ENCODE measurements at regions not wholly inside any gene's neighbourhood (a gene's known extent, or its start where the extent isn't known, plus 50 kb on each side); places are given as distances from the start of the nearest gene placed in this dataset.
"Not testable (repeated sequence)": the region's sequence is repeated elsewhere in the genome, so short reads cannot be mapped to it uniquely, and the experiment has no call there.

DNA sequence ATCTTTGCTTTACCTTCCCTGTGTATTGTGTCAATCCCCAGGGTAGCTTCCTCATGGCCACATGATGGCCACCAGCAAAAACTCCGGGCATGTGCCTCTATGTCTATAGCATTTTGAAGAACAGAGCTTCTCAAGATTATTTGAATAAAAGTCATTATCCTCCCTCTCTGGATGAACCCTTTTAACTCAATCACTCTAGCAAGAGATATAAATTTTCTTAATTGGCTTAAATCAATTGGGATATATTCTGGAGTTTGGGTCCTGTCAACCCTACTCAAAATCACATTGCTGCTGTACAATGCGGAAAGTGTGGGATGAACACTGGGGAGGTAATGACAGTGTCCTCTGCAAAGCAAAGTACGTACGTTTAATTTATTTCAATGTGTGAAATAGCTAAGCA is 370.6 kb upstream of the LRRC3B start:
- in situ Hi-C loops (cut with MboI; ENCODE audit: low sequenced_read_pairs) = no loop called here

DNA sequence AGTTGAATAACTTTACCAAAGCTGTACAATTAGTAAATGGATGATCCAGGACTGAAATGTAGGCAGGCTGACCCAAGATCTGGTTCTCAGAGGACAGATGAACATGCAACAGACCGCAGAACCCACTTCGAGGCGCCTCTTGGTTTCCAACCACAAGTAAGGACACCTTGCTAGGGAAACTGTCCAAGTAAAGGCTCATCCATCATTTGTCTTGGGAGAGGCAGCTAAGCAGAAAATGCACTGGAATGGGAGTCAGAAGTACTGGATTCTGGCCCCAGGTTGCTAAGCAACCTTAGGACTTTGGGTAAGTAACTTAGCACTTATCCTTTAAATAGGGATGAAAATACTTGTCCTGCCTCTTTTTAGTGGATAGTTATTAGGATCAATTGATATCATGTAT is 366.3 kb upstream of the LRRC3B start:
- in situ Hi-C loops (cut with MboI; ENCODE audit: low sequenced_read_pairs) = no loop called here

DNA sequence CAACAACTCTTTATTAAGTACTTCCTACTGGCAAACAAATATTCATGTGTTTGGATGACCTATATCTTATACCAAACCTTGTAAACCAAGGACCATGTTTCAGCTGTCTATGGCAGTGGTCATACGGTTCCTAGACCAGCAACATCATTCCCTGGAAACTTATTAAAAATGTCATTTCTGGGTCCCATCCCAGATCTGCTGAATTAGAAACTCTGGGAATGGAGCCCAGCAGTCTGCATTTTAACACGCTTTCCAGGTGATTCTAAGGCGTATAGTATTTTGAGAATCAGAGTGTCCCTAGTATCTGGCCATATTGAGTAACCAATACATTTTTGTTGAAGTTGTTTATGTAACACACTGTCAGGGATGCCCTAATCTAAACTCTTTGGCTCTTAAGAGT is 363.4 kb upstream of the LRRC3B start:
- in situ Hi-C loops (cut with MboI; ENCODE audit: low sequenced_read_pairs) = no loop called here

DNA sequence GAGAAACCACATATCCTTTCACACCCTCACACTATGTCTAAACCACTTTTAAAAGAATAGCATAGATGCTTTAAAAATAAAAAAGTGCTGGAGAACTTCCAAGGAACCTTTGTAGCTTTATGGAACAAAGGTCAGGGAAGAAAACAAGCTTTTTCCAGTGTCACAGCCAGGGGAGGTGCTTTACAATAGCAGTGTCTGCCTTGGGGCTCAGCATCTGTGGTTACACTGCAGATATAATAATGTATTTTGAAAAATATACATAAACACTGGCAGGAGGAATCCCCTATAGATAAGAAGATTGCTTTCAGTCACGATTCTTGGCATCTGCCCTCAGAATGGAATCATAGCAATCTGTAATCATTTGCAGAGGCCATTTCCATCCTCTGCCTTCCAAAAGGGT is 362.4 kb upstream of the LRRC3B start:
- in situ Hi-C loops (cut with MboI; ENCODE audit: low sequenced_read_pairs) = no loop called here

DNA sequence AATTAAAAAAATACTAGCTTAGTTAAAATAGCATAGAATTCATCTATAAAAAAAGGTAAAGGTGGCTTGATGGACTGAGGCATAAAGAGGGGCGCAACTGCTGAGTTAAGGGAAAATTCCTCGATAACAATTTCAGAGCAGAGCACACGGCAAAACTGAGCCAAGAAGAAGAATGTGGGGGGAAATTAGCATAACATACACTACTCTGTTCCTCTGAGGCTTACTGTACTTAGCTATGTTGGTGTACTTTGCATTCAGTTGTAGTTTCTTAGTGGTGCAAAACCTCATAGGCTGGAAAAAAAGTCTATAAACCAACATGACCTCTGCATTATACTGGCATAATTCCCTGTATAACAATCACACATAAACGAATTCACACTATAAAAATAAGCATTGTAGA is 357.9 kb upstream of the LRRC3B start:
- in situ Hi-C loops (cut with MboI; ENCODE audit: low sequenced_read_pairs) = no loop called here

DNA sequence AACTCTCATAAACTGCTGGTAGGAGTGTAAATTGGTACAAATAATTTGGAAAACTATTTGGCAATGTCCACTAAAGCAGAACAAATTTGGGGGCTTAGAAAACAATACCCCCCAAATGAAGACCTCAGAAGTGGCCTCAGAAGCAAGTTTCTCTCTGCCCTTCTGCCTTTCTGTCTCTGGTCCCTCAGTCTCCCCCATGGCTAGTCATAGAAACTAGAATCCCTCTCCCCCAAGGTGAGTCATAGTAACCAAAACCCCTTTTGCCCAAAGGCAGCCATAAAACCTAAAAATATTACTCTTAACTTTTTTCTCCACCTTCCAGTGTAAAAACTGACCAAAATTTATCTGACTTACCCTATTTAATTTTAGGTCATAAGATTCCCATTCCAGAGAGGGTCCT is 350.7 kb upstream of the LRRC3B start:
- in situ Hi-C loops (cut with MboI; ENCODE audit: low sequenced_read_pairs) = no loop called here

DNA sequence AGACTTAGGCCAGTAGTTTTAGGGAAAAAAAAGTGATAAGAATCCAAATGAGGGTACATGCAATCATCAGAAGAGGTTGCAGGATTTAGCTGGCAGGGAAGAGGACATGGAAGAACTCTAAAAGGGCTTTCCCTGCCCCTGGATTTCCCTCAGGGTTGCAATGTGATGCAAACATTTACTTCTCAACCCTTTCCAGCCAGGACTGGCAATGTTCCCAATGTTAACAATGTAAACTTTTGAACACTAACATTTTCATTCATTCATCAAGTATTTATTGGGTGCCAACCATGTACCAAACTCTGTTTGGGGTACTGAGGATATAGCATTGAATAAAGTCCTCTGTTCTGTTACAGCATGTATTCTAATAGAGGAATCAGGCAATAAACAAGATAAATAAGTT is 349.4 kb upstream of the LRRC3B start:
- in situ Hi-C loops (cut with MboI; ENCODE audit: low sequenced_read_pairs) = no loop called here

DNA sequence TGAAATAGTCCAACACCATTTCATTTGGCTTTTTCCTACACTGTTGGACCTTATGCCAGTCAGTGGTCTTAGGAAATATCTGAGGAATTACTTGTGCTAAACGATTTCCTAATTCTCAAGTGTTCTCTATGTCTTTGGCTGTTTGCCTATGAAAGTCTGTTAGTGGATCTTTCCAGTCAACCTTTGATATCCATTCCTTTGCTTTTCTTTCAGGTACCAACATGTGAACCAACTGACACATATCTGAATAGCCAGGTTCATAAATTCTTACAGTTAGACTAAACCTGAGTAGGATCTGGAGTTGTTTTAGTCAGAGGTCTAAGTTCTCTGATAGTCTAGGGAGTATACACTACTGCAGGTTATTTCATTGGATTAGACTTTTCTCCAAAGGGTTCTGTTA is 343.5 kb upstream of the LRRC3B start:
- in situ Hi-C loops (cut with MboI; ENCODE audit: low sequenced_read_pairs) = no loop called here

DNA sequence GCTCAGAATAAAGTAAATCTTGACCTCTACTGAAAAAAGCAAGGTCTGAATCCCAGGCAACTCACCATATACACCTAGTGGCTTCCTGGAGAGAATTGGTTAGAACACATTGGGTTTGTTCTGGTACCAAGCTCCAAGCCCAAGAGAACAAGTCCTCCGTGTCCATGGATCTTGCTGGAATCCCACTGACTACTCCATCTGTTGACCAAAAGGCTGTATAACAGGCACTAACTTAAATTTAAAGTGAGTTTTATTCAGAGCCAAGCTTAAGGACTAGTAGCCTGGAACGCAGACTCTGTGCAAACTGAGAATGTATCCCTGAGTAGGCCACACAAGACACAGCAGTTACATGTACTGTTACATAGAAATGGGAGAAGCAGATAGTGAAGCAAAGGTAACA is 342.1 kb upstream of the LRRC3B start:
- in situ Hi-C loops (cut with MboI; ENCODE audit: low sequenced_read_pairs) = no loop called here

DNA sequence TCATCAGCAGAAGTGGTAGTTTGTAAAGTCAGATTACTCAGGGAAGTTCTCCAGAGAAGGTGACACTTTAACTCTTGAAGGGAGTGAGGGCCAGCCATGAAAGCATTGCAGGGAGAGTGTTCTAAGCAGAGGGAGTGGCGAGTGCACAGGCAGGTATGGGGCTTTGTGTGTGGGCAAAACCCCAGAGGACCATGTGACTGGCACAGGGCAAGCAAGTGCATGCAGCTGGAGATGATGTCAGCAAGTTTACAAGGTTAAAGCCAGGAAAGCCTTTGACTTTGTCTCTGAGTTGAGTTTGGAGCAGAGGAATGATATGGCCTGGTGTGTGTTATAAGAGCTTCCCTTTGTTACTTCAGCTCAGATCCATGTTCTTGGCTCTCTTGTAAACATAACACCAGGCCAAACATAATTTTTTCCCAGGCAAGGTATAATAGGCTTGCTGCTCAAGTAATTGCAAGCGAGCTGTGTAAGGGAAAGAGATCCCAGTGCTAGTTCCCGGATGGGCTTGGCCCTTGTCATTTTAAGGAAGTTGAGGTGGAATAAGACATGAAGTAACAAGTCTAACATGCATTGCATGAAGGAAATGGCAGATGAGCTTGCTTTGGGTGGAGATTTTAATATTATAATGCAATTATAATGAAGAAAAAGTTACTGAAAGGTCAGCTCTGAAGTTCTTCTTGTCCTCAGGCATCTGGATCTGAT is 341.1 kb upstream of the LRRC3B start:
- in situ Hi-C loops (cut with MboI; ENCODE audit: low sequenced_read_pairs) = no loop called here

DNA sequence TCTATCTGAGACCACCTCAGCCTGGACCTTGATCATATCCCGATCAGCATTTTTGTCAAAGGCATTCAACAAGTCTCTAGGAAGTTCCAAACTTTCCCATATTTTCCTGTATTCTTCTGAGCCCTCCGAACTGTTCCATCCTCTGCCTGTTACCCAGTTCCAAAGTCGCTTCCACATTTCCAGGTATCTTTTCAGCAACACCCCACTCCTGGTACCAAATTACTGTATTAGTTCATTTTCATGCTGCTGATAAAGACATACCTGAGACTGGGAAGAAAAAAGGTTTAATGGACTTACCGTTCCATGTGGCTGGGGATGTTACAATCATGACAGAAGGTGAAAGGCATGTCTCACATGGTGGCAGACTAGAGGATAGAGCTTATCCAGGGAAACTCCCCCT is 338.1 kb upstream of the LRRC3B start:
- in situ Hi-C loops (cut with MboI; ENCODE audit: low sequenced_read_pairs) = not testable (repeated sequence)

DNA sequence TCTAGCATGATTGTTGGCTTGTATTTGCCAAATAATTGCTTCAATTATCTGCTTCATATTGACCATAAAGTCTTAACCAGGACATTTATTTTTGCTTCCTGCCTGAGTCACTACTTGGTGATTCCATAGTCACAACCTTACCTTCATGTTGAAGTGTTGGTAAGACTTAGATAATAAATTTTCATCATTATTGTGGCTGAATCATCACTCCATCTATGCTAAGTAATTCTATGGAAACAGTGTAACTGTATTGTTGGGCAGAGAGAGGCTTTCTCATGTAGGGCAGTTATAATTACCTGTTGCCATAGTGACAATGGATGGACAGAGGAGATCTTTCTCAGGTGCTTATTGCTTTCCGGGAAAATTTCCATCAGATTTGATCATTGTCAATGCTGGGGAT is 330.7 kb upstream of the LRRC3B start:
- in situ Hi-C loops (cut with MboI; ENCODE audit: low sequenced_read_pairs) = no loop called here

DNA sequence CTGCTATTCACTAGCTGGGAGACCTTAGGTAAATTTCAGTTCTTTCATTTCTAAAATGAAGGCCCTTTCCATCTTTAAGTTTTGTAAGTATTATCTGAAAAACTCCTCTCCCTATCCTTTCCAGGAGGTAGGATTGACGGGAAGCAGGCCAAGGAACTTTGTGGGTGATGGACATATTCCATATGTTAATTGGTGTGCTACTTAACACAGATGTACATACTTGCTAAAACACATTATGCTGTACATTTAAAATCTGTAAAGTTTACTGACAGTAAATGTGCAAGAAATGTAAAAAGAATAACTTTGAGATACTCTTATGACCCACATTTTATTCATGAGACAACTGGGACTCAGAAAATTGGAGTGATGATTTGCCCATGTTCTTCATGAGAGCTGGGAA is 329.8 kb upstream of the LRRC3B start:
- in situ Hi-C loops (cut with MboI; ENCODE audit: low sequenced_read_pairs) = no loop called here

DNA sequence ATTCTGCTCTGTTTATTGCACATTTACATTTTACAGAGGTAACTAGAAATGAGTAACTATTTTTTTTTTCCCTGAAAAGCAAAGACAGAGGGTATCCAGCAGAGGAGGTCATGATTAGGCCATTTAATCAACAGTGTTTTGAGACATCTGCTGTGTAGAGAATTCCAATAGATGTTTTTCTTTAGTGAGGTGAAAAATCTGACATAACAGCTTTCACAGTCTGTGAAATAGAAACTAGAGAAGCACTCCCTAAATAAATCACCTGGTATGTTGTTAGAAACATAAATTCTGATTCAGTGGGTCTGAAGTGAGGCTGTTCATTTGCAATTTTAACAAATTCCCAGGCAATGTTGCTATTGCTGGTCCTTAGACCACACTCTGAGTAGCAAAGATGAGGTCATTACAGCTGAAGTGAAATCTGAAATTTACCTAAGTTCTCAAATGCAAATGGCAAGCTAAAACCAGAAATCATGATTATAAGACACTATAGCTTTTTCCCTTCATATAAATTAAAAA is 329.2 kb upstream of the LRRC3B start:
- in situ Hi-C loops (cut with MboI; ENCODE audit: low sequenced_read_pairs) = no loop called here

DNA sequence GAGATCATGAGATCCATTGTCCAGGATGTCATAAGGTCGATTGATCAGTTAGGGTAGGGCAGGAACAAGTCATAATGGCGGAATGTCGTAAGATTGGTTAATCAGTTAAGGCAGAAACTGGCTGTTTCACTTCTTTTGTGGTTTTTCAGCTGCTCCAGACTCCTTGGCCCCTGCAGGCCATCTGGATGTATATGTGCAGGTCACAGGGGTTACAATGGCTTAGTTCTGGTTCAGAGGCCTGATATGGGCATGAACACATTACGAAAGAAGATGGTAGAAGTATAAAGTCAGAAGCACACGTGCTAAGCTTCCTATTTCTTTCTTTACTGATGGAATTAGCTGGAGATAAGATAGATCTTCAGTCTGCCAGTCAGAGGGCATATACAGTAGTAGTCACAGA is 315.4 kb upstream of the LRRC3B start:
- in situ Hi-C loops (cut with MboI; ENCODE audit: low sequenced_read_pairs) = no loop called here

DNA sequence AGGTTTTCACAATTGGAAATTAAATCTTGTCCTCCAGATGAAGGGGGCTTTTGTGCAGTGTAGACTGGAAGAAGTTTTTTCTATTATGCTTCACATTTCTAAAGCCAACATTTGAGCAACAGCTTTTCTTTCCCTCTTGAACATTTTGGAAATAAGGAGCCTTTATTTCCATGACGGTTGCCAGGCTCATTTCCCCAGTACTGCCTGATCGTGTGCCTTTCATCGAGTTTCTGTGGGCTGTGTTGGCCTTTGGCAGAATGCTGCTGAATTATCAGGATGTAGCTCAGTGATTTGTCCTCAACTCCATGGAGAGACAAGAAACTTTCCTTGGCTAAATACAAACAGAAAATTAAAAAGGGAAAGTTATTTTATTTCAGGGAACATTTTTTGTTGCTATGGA is 314.8 kb upstream of the LRRC3B start:
- in situ Hi-C loops (cut with MboI; ENCODE audit: low sequenced_read_pairs) = no loop called here

DNA sequence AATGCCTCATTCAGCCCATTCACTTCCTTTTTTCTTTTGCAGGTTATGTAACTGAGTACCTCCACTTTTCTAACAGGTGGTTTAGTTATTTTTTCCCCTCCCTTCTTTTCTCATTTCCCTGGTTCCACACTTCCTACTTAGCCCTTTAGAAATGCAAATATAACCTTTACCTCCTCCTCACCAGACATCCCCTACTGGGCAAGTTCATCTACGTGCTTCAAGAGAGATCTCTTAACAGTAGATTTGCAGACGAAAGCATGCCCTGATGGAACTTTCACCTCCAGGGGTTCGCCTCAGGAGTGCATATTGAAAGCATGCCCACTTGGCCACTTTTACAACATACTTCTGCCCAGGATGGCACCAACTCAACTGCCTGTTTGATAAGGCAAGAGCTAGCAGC is 314.1 kb upstream of the LRRC3B start:
- in situ Hi-C loops (cut with MboI; ENCODE audit: low sequenced_read_pairs) = no loop called here

DNA sequence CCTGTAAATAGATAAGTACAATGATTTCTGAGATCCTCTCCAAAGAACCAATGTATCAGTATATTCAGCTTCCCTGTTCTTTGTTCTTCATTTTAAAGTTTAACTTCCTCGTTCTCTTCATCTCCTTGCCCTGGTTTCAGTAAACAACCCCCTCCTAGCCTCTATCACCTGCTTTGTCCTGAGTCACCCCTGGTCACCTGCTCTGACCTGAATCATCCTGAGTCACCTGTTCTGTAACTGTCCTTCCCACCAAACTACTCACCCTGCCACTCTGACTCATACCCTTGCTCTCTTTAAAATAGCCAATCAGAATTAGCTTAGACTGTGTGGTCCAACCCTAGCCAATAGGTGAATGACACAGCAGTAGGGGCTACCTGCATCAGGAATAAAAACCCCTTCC is 313.0 kb upstream of the LRRC3B start:
- in situ Hi-C loops (cut with MboI; ENCODE audit: low sequenced_read_pairs) = not testable (repeated sequence)

DNA sequence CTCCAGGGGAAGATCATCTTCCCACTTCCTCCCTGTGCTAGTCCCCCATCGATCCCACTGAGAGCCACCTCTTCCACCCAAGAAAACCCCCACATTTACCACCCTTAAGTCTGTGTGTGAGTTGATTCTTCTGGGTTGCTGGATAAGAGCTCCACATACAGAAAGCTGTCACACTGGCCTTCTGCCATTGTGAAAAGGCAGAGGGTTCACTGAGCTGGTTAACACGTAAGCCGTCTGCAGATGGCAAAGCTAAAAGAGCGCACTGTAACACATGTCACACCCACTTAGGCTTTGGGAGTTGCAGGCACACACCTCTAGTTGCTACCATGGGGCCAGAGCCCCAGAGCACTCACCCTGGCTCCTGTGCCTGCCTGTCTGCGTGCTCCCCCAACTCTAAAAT is 309.8 kb upstream of the LRRC3B start:
- in situ Hi-C loops (cut with MboI; ENCODE audit: low sequenced_read_pairs) = no loop called here

DNA sequence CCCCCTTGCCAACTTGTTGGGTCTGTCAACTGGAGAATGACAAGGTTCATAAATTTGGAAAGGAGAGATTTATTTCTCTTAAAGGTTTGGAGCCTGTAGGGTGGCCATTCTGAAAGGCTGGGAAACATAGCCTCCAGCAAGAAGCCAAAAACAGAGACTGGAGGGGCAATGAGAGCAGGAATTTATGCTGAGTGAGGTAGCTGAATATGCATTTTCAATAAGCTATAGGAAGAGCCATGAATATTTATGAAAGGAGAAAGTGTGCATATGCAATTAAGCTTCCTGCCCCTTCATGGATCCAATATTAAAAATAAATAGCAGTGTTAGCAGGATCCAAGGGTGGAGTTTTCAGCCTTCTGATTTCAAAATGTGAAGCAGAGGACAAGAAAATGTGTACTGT is 306.1 kb upstream of the LRRC3B start:
- in situ Hi-C loops (cut with MboI; ENCODE audit: low sequenced_read_pairs) = no loop called here

DNA sequence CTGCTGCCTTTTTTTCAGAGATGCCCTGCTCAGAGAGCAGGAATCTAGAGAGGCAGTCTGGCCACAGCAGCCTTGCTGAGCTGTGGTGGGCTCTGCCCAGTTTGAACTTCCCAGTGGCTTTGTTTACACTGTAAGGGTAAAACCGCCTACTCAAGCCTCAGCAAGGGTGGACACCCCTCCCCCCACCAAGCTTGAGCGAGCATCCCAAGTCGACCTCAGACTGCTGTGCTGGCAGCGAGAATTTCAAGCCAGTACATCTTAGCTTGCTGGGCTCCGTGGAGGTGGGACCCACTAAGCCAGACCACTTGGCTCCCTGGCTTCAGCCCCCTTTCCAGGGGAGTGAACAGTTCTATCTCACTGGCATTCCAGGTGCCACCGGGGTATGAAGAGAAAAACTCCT is 298.8 kb upstream of the LRRC3B start:
- in situ Hi-C loops (cut with MboI; ENCODE audit: low sequenced_read_pairs) = not testable (repeated sequence)

DNA sequence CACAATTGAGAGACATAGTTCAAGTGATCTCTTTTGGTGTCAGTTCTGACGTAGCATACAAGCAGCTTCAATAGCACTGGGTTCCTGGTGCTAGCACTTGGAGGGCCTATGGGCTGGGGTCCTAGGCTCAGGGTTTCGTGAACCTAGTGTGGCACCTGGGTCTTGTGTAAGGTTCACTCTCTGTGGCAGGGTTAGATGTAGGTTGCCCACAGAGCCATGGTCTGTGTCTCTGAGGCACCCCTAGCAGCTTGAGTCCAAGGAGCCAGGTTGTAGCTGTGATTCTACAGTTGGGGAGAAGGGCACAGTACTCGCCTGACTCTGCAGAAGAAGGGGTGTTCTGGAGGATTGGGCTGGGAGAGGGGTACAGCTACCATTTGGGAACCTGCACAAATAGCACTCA is 282.6 kb upstream of the LRRC3B start:
- in situ Hi-C loops (cut with MboI; ENCODE audit: low sequenced_read_pairs) = no loop called here

DNA sequence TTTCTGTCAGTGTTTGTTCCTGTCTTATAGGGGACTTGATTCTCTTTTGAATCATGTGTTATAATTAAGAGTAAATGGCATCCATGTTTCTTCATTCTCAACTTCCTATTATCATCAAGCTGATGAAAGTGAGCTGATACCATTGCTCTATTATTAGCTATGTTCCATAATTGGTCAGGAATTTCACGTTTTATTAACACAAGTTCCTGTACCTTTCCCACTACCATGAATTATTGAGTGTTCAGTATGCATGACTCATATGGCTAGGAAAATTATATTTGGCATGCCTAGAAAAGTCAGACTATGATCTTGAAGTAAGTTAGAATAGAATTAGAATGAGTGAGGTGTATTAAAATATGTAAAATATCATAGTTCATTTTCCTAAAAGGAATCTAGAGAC is 278.9 kb upstream of the LRRC3B start:
- in situ Hi-C loops (cut with MboI; ENCODE audit: low sequenced_read_pairs) = no loop called here

Measured in HL-60/S4 treated with retinoic acid at 250 ng/mL for 4 days and 3 days (cell line).